IPS-15b (cell line): ENCODE measurements at regions not wholly inside any gene's neighbourhood (a gene's known extent, or its start where the extent isn't known, plus 50 kb on each side); places are given as distances from the start of the nearest gene placed in this dataset.
"Not testable (repeated sequence)": the region's sequence is repeated elsewhere in the genome, so short reads cannot be mapped to it uniquely, and the experiment has no call there.

Source experiments
- H3K27me3 ChIP-seq: one replicate; pipeline ENCODE4 v1.6.1; 2013; ENCODE audit warnings: low read length; ENCODE audit not compliant: control insufficient read depth, insufficient read depth
- H3K36me3 ChIP-seq: one replicate; pipeline ENCODE4 v1.6.1; 2013; ENCODE audit warnings: low read length; ENCODE audit not compliant: control insufficient read depth, insufficient read depth
- H3K4me1 ChIP-seq: one replicate; pipeline ENCODE4 v1.6.1; 2013; ENCODE audit warnings: mild to moderate bottlenecking, low read length; ENCODE audit not compliant: control insufficient read depth, insufficient read depth
- H3K4me3 ChIP-seq: one replicate; pipeline ENCODE4 v1.5.1; 2013; ENCODE audit warnings: low read depth, low read length
- H3K9ac ChIP-seq: one replicate; pipeline ENCODE4 v1.6.1; 2013; ENCODE audit warnings: low read depth, mild to moderate bottlenecking, low read length
- H3K9me3 ChIP-seq: one replicate; pipeline ENCODE4 v1.6.1; 2013; ENCODE audit warnings: mild to moderate bottlenecking, low read length; ENCODE audit not compliant: control insufficient read depth, insufficient read depth

- H3K4me1 ChIP-seq: no peaks in the 10 kb centered on the region
- no peak overlapping the region for H3K9ac ChIP-seq
- no peaks in the 10 kb centered on the region for H3K27me3 ChIP-seq
- H3K4me3 ChIP-seq: no peak overlapping the region
- no peaks in the 10 kb centered on the region for H3K36me3 ChIP-seq
- no peaks in the 10 kb centered on the region for H3K9me3 ChIP-seq
Measured at GRCh38 chr3:117863146-117863545, 1153.6 kb downstream of the TUSC7 start.

GRCh38 chr3:117865338-117865737 is 1155.8 kb downstream of the TUSC7 start:
- H3K36me3 ChIP-seq: no peaks in the 10 kb centered on the region
- H3K4me1 ChIP-seq: no peaks in the 10 kb centered on the region
- no peak overlapping the region for H3K9ac ChIP-seq
- no peak overlapping the region for H3K4me3 ChIP-seq
- no peaks in the 10 kb centered on the region for H3K9me3 ChIP-seq
- no peaks in the 10 kb centered on the region for H3K27me3 ChIP-seq

GRCh38 chr3:117868766-117869165 is 1159.2 kb downstream of the TUSC7 start:
- no peak overlapping the region for H3K4me3 ChIP-seq
- H3K4me1 ChIP-seq: no peaks in the 10 kb centered on the region
- no peaks in the 10 kb centered on the region for H3K36me3 ChIP-seq
- no peaks in the 10 kb centered on the region for H3K9me3 ChIP-seq
- H3K9ac ChIP-seq: no peak overlapping the region
- H3K27me3 ChIP-seq: no peaks in the 10 kb centered on the region

DNA sequence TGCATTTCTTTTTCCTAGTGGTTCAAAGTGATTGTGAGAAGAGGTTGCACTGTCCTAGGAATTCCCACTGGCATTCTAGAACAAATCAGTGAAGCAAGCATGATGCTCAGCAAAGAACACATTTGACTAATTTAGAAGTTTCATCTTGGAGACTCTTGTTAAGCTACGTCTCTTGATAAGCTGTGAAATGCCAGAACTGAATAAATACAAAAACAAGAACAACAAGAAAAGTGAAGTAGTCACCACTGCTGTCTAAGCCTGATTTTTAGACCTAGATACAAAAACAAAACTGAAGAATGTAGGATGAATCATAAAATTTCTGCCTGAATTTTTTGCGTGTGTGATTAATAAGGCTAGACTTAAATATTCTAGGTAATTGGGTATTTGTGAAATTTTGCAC is 1162.4 kb downstream of the TUSC7 start:
- no peak overlapping the region for H3K4me3 ChIP-seq
- no peaks in the 10 kb centered on the region for H3K9me3 ChIP-seq
- H3K9ac ChIP-seq: no peak overlapping the region
- no peaks in the 10 kb centered on the region for H3K4me1 ChIP-seq
- H3K27me3 ChIP-seq: no peaks in the 10 kb centered on the region
- no peaks in the 10 kb centered on the region for H3K36me3 ChIP-seq

DNA sequence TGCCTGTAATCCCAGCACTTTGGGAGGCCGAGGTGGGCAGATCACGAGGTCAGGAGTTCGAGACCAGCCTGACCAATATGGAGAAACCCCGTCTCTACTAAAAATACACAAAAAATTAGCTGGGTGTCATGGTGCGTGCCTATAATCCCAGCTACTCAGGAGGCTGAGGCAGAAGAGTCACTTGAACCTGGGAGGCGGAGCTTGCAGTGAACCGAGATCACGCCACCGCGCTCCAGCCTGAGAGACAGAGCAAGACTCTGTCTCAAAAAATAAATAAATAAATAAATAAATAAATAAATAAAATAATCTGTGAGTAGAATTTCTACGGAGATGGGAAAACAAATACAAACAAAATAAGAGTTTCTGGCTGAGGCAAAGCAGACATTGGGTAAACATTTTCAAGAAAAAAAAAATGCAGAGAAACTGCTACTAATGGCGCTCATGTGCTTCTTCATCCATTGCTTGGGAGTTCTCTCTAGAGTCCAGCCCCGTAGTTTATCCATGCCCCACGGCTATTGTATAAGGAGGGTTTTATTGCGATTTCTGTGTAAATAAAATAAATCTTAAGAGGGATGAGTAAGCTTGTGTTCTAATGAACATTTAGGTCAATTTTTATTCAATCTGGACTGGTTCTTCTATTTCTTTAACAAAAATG is 1161.9 kb downstream of the IGSF11 start:
- H3K4me3 ChIP-seq, H3K4me1 ChIP-seq, H3K27me3 ChIP-seq, H3K36me3 ChIP-seq, H3K9me3 ChIP-seq, H3K9ac ChIP-seq: not testable (repeated sequence)

- no peaks in the 10 kb centered on the region for H3K9me3 ChIP-seq
- H3K4me1 ChIP-seq: no peaks in the 10 kb centered on the region
- no peak overlapping the region for H3K4me3 ChIP-seq
- no peaks in the 10 kb centered on the region for H3K27me3 ChIP-seq
- H3K9ac ChIP-seq: no peak overlapping the region
- no peaks in the 10 kb centered on the region for H3K36me3 ChIP-seq
Measured at GRCh38 chr3:117873249-117873600, 1161.4 kb downstream of the IGSF11 start.

DNA sequence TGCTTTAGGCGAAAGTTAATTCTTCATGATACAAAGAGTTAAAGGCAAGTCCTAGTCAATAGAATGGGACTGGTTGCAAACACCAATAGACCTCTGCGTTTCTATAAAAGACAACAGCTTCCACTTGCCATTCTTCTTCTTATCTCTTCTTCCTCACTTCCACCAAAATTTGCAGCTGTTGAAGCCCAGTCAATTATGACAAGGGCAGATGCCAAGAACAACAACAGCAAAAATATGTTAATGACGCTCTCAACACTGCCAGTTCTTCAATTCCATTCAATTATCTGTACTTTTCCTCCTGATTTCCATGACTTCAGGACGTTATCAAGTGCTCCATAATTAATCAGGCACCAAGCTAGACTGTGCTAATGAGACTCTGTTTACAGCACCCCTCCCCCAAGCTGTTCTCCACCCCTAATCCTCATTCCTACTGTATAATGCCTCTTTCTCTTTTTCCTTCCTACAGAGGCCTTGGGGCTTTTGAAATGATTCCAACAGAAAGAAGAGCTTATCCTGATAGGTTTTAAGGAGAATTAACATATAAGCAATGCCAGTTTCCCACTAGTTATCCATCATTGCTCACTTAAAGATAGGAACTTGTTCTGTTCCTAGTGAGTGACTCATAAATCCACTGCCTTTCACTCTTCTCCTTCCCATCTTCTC is 1160.5 kb downstream of the IGSF11 start:
- H3K36me3 ChIP-seq: no peaks in the 10 kb centered on the region
- no peaks in the 10 kb centered on the region for H3K27me3 ChIP-seq
- no peak overlapping the region for H3K4me3 ChIP-seq
- H3K9me3 ChIP-seq: no peaks in the 10 kb centered on the region
- no peak overlapping the region for H3K9ac ChIP-seq
- H3K4me1 ChIP-seq: no peaks in the 10 kb centered on the region

DNA sequence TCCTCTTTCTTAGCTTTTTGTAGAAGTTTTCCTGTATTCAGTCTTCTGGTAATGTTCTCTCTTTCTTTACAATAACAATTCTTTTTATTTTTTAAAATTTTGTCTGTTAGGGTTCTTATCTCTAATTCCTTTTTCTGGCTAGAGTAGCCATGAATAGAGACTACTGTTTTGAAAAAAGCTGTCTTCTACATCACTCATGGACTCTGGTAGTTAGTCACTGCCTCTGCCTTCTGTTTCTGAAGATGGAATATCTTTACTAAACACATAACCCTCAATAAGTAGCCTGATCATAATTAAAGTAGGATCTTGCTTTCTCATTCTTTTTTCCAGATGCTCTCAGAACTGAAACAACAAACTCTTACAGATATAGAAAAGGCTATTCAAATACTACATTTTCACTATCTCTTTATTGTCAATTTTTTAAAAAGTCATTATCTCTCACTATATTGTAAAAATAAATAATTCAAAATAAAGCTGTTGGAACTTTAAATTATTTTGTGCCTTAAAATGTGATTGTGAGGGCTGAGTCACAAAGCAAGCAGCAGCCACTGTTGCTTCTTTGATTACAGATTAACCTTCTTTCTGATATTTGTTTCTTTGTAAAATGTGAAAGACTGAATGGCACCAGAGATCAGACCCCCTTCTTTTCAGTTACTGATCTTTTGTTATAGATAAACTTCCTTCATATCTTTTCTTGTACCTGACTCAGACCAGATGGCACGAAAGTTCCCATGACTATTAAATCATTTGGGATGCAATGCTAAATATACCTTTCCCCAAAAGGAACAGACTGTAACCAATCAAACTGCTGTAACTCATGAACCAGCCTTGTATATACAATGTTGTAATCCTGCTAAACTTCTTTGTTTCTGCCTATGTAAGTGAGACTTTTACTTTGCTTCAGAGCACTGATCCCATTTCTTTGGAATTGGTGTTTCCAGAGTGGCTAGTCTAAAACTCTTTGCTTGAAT is 1159.5 kb downstream of the IGSF11 start:
- no peaks in the 10 kb centered on the region for H3K36me3 ChIP-seq
- H3K27me3 ChIP-seq: no peaks in the 10 kb centered on the region
- H3K9ac ChIP-seq: no peak overlapping the region
- no peaks in the 10 kb centered on the region for H3K4me1 ChIP-seq
- no peak overlapping the region for H3K4me3 ChIP-seq
- no peaks in the 10 kb centered on the region for H3K9me3 ChIP-seq

DNA sequence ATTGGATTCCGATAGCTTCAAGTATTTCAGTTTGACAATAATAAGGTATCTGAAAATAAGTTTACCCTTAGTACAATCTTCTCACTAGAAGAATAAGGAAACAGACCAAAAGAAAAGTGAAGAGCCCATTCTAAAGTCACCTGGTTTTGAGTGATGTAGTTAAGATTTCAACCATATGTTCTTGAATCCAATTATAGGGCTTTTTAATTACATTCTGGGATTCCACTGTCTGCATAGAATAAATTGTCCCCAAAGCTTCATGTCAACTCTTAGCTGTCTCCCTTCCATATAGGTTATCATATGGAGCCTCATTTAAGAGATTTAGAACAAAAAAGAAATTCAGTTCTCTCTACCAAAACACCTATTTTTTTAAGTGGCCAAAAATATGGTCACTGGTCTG is 1158.8 kb downstream of the IGSF11 start:
- H3K27me3 ChIP-seq: no peaks in the 10 kb centered on the region
- no peaks in the 10 kb centered on the region for H3K9me3 ChIP-seq
- no peaks in the 10 kb centered on the region for H3K36me3 ChIP-seq
- H3K4me3 ChIP-seq: no peak overlapping the region
- no peak overlapping the region for H3K9ac ChIP-seq
- no peaks in the 10 kb centered on the region for H3K4me1 ChIP-seq

GRCh38 chr3:117880638-117881037 is 1154.0 kb downstream of the IGSF11 start:
- no peak overlapping the region for H3K9ac ChIP-seq
- H3K27me3 ChIP-seq: no peaks in the 10 kb centered on the region
- H3K4me1 ChIP-seq: no peaks in the 10 kb centered on the region
- H3K9me3 ChIP-seq: no peaks in the 10 kb centered on the region
- no peak overlapping the region for H3K4me3 ChIP-seq
- H3K36me3 ChIP-seq: no peaks in the 10 kb centered on the region

- Histone ChIP-seq H3K9me3 (no peaks in the 10 kb centered on the region), H3K36me3 (no peaks in the 10 kb centered on the region), H3K4me1 (no peaks in the 10 kb centered on the region), H3K9ac (no peak overlapping the region), H3K4me3 (no peak overlapping the region), H3K27me3 (no peaks in the 10 kb centered on the region)
Measured at GRCh38 chr3:117881210-117881609, 1153.4 kb downstream of the IGSF11 start.
